Endothelial cell of umbilical vein (primary cell): ENCODE measurements at regions not wholly inside any gene's neighbourhood (a gene's known extent, or its start where the extent isn't known, plus 50 kb on each side); places are given as distances from the start of the nearest gene placed in this dataset.

ENCODE experiments used
- BruUV-seq: library from RNA; stranded (reverse); fragments of 400-500 nt; replicated peaks from 2 replicates; lab custom pipeline; 2021; lab: Mats Ljungman, UMichigan
- CTCF ChIA-PET: fragments of 300-600, 350-600 bp; sonication (Branson Sonifier 250); formaldehyde crosslinking; loops from one replicate; lab custom pipeline; 2021; ENCODE audit warnings: antibody characterized with exemption, inconsistent platforms; lab: Charles Lee
- POLR2A ChIA-PET: fragments of 300-600, 350-600 bp; sonication (Branson Sonifier 250); formaldehyde crosslinking; loops from one replicate; lab custom pipeline; 2021; ENCODE audit warnings: antibody characterized with exemption, inconsistent platforms; lab: Charles Lee
- DNase-seq: peaks from one replicate; pipeline ENCODE4 v3.0.0-alpha.2; 2011; ENCODE audit warnings: low read depth, low spot score
- FAIRE-seq: peaks from 2 replicates; lab custom pipeline; 2011; peaks lifted over from hg19 to GRCh38; lab: Jason Lieb, UNC
- H2AFZ ChIP-seq: 2 replicates; pipeline ENCODE4 v1.6.0; 2012; ENCODE audit warnings: low read depth, low read length, control low read depth, inconsistent platforms
- H3K27ac ChIP-seq: 2 replicates; pipeline ENCODE4 v1.5.1; 2011; ENCODE audit warnings: low read depth, mild to moderate bottlenecking, control low read depth, low read length, moderate library complexity; ENCODE audit not compliant: insufficient read depth
- H3K27me3 ChIP-seq, 2 experiments: 2 replicates each; pipeline versions ENCODE4 v1.6.0 to v1.6.1; 2011; ENCODE audit warnings: low read length in 2 of 2, mixed read lengths in 1 of 2; ENCODE audit not compliant: control insufficient read depth in 2 of 2, insufficient read depth in 2 of 2
- H3K36me3 ChIP-seq, 2 experiments: 2 replicates in 1 of 2; 3 replicates in 1 of 2; pipeline ENCODE4 v1.5.1; 2011; ENCODE audit warnings: low read length in 2 of 2, mild to moderate bottlenecking in 1 of 2, moderate library complexity in 1 of 2; ENCODE audit not compliant: control insufficient read depth in 2 of 2, insufficient read depth in 2 of 2; ENCODE audit errors: extremely low read depth in 1 of 2
- H3K4me1 ChIP-seq: 3 replicates; pipeline ENCODE4 v1.5.1; 2011; ENCODE audit warnings: mild to moderate bottlenecking, low read length; ENCODE audit not compliant: control insufficient read depth, insufficient read depth; ENCODE audit errors: extremely low read depth
- H3K4me2 ChIP-seq: 2 replicates; pipeline ENCODE4 v1.6.1; 2011; ENCODE audit warnings: low read length, control low read depth, mixed read lengths; ENCODE audit not compliant: insufficient read depth
- H3K4me3 ChIP-seq, 3 experiments: fragments of 200-600 bp in 1 of 3; sonication (generic), shearing (Covaris generic) in 1 of 3; replicated peaks in 1 of 3; 2 replicates each; pipeline ENCODE4 v1.5.1; 2011 to 2016; ENCODE audit warnings: control low read depth in 3 of 3, low read length in 3 of 3, mild to moderate bottlenecking in 2 of 3, inconsistent platforms in 1 of 3, low read depth in 1 of 3, moderate library complexity in 1 of 3; ENCODE audit not compliant: insufficient read depth in 1 of 3
- H3K79me2 ChIP-seq: 2 replicates; pipeline ENCODE4 v1.6.0; 2012; ENCODE audit warnings: low read length, inconsistent platforms; ENCODE audit not compliant: control insufficient read depth, insufficient read depth
- H3K9ac ChIP-seq: replicated peaks from 2 replicates; pipeline ENCODE3; 2011; ENCODE audit warnings: low read length, control low read depth; ENCODE audit not compliant: insufficient read depth; ENCODE audit errors: extremely low read depth
- H3K9me1 ChIP-seq: replicated peaks from 3 replicates; pipeline ENCODE4 v1.6.0; 2011; ENCODE audit warnings: mild to moderate bottlenecking, low read length; ENCODE audit not compliant: control insufficient read depth, insufficient read depth; ENCODE audit errors: extremely low read depth
- H3K9me3 ChIP-seq: replicated peaks from 2 replicates; pipeline ENCODE4 v1.5.1; 2012; ENCODE audit warnings: low read length, inconsistent platforms; ENCODE audit not compliant: control insufficient read depth, insufficient read depth
- H4K20me1 ChIP-seq: replicated peaks from 2 replicates; pipeline ENCODE3; 2011; ENCODE audit warnings: mild to moderate bottlenecking, low read length; ENCODE audit not compliant: control insufficient read depth, insufficient read depth; ENCODE audit errors: extremely low read depth
- EZH2 ChIP-seq: IDR thresholded peaks from 2 replicates; pipeline ENCODE4 v1.6.1; 2012; ENCODE audit warnings: borderline replicate concordance, low read depth, mild to moderate bottlenecking, moderate library complexity, low read length, inconsistent platforms; ENCODE audit not compliant: severe bottlenecking
- FOS ChIP-seq: IDR thresholded peaks from 2 replicates; pipeline ENCODE4 v1.6.1; 2011; ENCODE audit warnings: mild to moderate bottlenecking, low read length, moderate library complexity, borderline replicate concordance; ENCODE audit not compliant: insufficient read depth
- GATA2 ChIP-seq: IDR thresholded peaks from 2 replicates; pipeline ENCODE4 v1.7.0; 2011; ENCODE audit warnings: low read depth, mild to moderate bottlenecking, moderate library complexity, mixed read lengths, low read length; ENCODE audit not compliant: insufficient read length, insufficient read depth
- JUN ChIP-seq: IDR thresholded peaks from 2 replicates; pipeline ENCODE4 v1.6.1; 2011; ENCODE audit warnings: borderline replicate concordance, low read depth; ENCODE audit not compliant: insufficient read length, insufficient read depth
- MYC ChIP-seq: IDR thresholded peaks from one replicate; pipeline ENCODE4 v1.6.1; 2011; ENCODE audit warnings: mild to moderate bottlenecking, low read depth, low read length
- POLR2A ChIP-seq: IDR thresholded peaks from 2 replicates; pipeline ENCODE4 v1.6.1; 2012; ENCODE audit warnings: low read depth, mild to moderate bottlenecking, control low read depth, low read length
- POLR2AphosphoS5 ChIP-seq: IDR thresholded peaks from 2 replicates; pipeline ENCODE4 v1.6.1; 2012; ENCODE audit warnings: low read depth, mild to moderate bottlenecking, control low read depth, low read length, moderate library complexity; ENCODE audit not compliant: insufficient read depth
- dilution Hi-C: fragments of 300-500 bp; cut with MboI; formaldehyde crosslinking; loops from one replicate; pipeline ENCODE4 v1.15.0; 2019; ENCODE audit warnings: low sequenced_read_pairs; ENCODE audit not compliant: extremely low pct_ligation_motif_present
- intact Hi-C: fragments of 100-400 bp; cut with micrococcal nuclease; formaldehyde crosslinking; loops from one replicate; pipeline ENCODE4 v1.10.0; 2022
- TF ChIP-seq, protein P1 (sequence below), 2 donors: IDR thresholded peaks; 1 replicate in 1 of 2; 2 replicates in 1 of 2; pipeline ENCODE4 v1.5.1; 2011; ENCODE audit warnings: low read length in 2 of 2, mild to moderate bottlenecking in 2 of 2, moderate library complexity in 2 of 2, control low read depth in 1 of 2, inconsistent platforms in 1 of 2, low read depth in 1 of 2; ENCODE audit not compliant: insufficient read depth in 1 of 2; ENCODE audit errors: extremely low read depth in 1 of 2
- TF ChIP-seq, protein P2 (sequence below): IDR thresholded peaks from 2 replicates; pipeline ENCODE4 v1.6.1; 2011; ENCODE audit not compliant: insufficient read depth, insufficient read length

DNA sequence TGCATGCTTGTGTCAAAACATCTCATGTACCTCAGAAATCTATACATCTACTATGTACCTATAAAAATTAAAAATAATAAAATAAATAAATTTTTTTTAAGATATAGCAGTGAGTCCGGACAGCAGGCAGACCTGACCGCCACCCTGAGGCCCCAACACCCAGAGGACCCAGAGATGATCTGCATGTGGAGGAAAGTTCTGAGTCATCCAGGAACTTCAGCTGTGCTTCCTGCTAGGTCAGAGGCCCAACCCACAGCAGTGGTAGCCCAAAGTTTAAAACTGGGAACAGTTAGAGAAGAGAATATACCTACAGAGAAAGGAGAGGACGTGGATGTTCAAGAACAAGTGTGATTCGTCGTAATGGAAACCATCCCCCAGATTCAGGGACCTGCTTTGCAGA lies 683.7 kb upstream of the NRP1 start:
- TF ChIP-seq, protein P1, sequence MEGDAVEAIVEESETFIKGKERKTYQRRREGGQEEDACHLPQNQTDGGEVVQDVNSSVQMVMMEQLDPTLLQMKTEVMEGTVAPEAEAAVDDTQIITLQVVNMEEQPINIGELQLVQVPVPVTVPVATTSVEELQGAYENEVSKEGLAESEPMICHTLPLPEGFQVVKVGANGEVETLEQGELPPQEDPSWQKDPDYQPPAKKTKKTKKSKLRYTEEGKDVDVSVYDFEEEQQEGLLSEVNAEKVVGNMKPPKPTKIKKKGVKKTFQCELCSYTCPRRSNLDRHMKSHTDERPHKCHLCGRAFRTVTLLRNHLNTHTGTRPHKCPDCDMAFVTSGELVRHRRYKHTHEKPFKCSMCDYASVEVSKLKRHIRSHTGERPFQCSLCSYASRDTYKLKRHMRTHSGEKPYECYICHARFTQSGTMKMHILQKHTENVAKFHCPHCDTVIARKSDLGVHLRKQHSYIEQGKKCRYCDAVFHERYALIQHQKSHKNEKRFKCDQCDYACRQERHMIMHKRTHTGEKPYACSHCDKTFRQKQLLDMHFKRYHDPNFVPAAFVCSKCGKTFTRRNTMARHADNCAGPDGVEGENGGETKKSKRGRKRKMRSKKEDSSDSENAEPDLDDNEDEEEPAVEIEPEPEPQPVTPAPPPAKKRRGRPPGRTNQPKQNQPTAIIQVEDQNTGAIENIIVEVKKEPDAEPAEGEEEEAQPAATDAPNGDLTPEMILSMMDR (IDR thresholded peaks at IDR 0.05; ENCODE audit: extremely low read depth in 1 of 2, insufficient read depth in 1 of 2, low read depth in 1 of 2, low read length in 2 of 2) = no peak
- TF ChIP-seq EZH2 (no peak), GATA2 (no peak), POLR2A (no peak), JUN (no peak), MYC (no peak), POLR2AphosphoS5 (no peak), FOS (no peak)
- TF ChIP-seq, protein P2, sequence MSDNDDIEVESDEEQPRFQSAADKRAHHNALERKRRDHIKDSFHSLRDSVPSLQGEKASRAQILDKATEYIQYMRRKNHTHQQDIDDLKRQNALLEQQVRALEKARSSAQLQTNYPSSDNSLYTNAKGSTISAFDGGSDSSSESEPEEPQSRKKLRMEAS = no peak
- dilution Hi-C loops (no loop called here), intact Hi-C loops (no loop called here)
- no peak overlapping the region for H2AFZ ChIP-seq
- no peaks in the 10 kb centered on the region for H3K36me3 ChIP-seq
- DNase-seq (no peak), FAIRE-seq (no peak)
- no TSS peak for BruUV-seq
- H4K20me1 ChIP-seq = no peaks in the 10 kb centered on the region
- ChIA-PET CTCF (no interaction called here), POLR2A (no interaction called here)
- H3K27ac ChIP-seq = no peak overlapping the region
- H3K9ac ChIP-seq = no peak overlapping the region
- no peak overlapping the region for H3K4me3 ChIP-seq
- H3K9me1 ChIP-seq = no peaks in the 10 kb centered on the region
- no peak overlapping the region for H3K4me2 ChIP-seq
- H3K79me2 ChIP-seq = no peaks in the 10 kb centered on the region
- H3K4me1 ChIP-seq = no peaks in the 10 kb centered on the region
- H3K9me3 ChIP-seq = no peaks in the 10 kb centered on the region
- peaks cover 0 to 5% of the 10 kb centered on the region in 2 experiments for H3K27me3 ChIP-seq
